Hepatocyte (in vitro differentiated cells): ENCODE measurements at regions not wholly inside any gene's neighbourhood (a gene's known extent, or its start where the extent isn't known, plus 50 kb on each side); places are given as distances from the start of the nearest gene placed in this dataset.

Source experiments
- DNase-seq: peaks from one replicate; pipeline ENCODE4 v3.0.0-alpha.2; 2016; ENCODE audit warnings: low spot score
- H2AFZ ChIP-seq: fragments of 200-600 bp; sonication (generic); 2 replicates; pipeline ENCODE4 v1.6.0; 2016; ENCODE audit warnings: antibody characterized with exemption, mild to moderate bottlenecking
- H3K27ac ChIP-seq: fragments of 200-600 bp; sonication (generic); 2 replicates; pipeline ENCODE4 v1.5.1; 2016; ENCODE audit warnings: mild to moderate bottlenecking
- H3K27me3 ChIP-seq: fragments of 200-600 bp; sonication (generic); 2 replicates; pipeline ENCODE4 v1.6.1; 2016
- H3K36me3 ChIP-seq: fragments of 200-600 bp; sonication (generic); replicated peaks from 2 replicates; pipeline ENCODE4 v1.5.1; 2016; ENCODE audit warnings: low read depth; ENCODE audit not compliant: insufficient read depth
- H3K4me1 ChIP-seq: fragments of 200-600 bp; sonication (generic); 2 replicates; pipeline ENCODE4 v1.5.1; 2016; ENCODE audit warnings: mild to moderate bottlenecking, moderate library complexity; ENCODE audit not compliant: insufficient read depth
- H3K4me2 ChIP-seq: fragments of 200-600 bp; sonication (generic); 2 replicates; pipeline ENCODE4 v1.6.0; 2016
- H3K4me3 ChIP-seq: fragments of 200-600 bp; sonication (generic); 2 replicates; pipeline ENCODE4 v1.5.1; 2016; ENCODE audit warnings: mild to moderate bottlenecking
- H3K79me2 ChIP-seq: fragments of 200-600 bp; sonication (generic); 2 replicates; pipeline ENCODE4 v1.6.0; 2017; ENCODE audit warnings: mild to moderate bottlenecking
- H3K9me2 ChIP-seq: fragments of 200-600 bp; sonication (generic); replicated peaks from 2 replicates; pipeline ENCODE4 v1.6.0; 2017; ENCODE audit warnings: mild to moderate bottlenecking; ENCODE audit not compliant: insufficient read depth
- H3K9me3 ChIP-seq: fragments of 200-600 bp; sonication (generic); 2 replicates; pipeline ENCODE4 v1.5.1; 2016; ENCODE audit warnings: low read depth, mild to moderate bottlenecking
- H4K20me1 ChIP-seq: fragments of 200-600 bp; sonication (generic); 2 replicates; pipeline ENCODE4 v1.6.0; 2016; ENCODE audit warnings: mild to moderate bottlenecking; ENCODE audit not compliant: insufficient read depth, poor library complexity, severe bottlenecking
- CTCF ChIP-seq: fragments of 200-600 bp; sonication (generic); IDR thresholded peaks from 2 replicates; pipeline ENCODE4 v1.5.1; 2016; ENCODE audit warnings: antibody characterized with exemption, mild to moderate bottlenecking; ENCODE audit not compliant: poor library complexity
- EZH2 ChIP-seq: fragments of 200-600 bp; sonication (generic); IDR thresholded peaks from 2 replicates; pipeline ENCODE4 v1.6.1; 2016; ENCODE audit warnings: antibody characterized with exemption, mild to moderate bottlenecking, borderline replicate concordance
- EZH2phosphoT487 ChIP-seq: fragments of 200-600 bp; sonication (generic); IDR thresholded peaks from one replicate; pipeline ENCODE4 v1.6.1; 2018; ENCODE audit warnings: antibody characterized with exemption, mild to moderate bottlenecking, low read depth, moderate library complexity; ENCODE audit not compliant: unreplicated experiment, severe bottlenecking
- WGBS: methylation state at CpG from one replicate; pipeline ENCODE4 v1.1.6; 2016; ENCODE audit warnings: low lambda C conversion rate; ENCODE audit errors: missing lambda C conversion rate; 5-methylcytosine and 5-hydroxymethylcytosine counted together

GRCh38 chr20:60300374-60300773 is 342.2 kb downstream of the CDH26 start:
- no peaks in the 10 kb centered on the region for H3K9me3 ChIP-seq
- no peak for TF ChIP-seq EZH2
- H3K36me3 ChIP-seq = no peaks in the 10 kb centered on the region
- no peak for DNase-seq
- WGBS = 65% methylated on average over 3 of the region's 3 CpGs
- H2AFZ ChIP-seq = no peak overlapping the region
- no peak overlapping the region for H3K27ac ChIP-seq
- H3K9me2 ChIP-seq = no peaks in the 10 kb centered on the region
- no peaks in the 10 kb centered on the region for H3K79me2 ChIP-seq
- H3K27me3 ChIP-seq = no peaks in the 10 kb centered on the region
- no peaks in the 10 kb centered on the region for H4K20me1 ChIP-seq
- H3K4me3 ChIP-seq = no peak overlapping the region
- H3K4me1 ChIP-seq = no peaks in the 10 kb centered on the region
- H3K4me2 ChIP-seq = no peak overlapping the region

- H3K27ac ChIP-seq = no peak overlapping the region
- no peak overlapping the region for H3K4me3 ChIP-seq
- H3K27me3 ChIP-seq = no peaks in the 10 kb centered on the region
- no peaks in the 10 kb centered on the region for H3K9me3 ChIP-seq
- H3K79me2 ChIP-seq = no peaks in the 10 kb centered on the region
- 73% methylated on average over 6 of the region's 6 CpGs for WGBS
- no peak overlapping the region for H3K4me2 ChIP-seq
- TF ChIP-seq EZH2 = no peak
- no peak for TF ChIP-seq CTCF
- H3K4me1 ChIP-seq = no peaks in the 10 kb centered on the region
- H4K20me1 ChIP-seq = no peaks in the 10 kb centered on the region
- no peak overlapping the region for H2AFZ ChIP-seq
- no peak for DNase-seq
- H3K36me3 ChIP-seq = no peaks in the 10 kb centered on the region
- H3K9me2 ChIP-seq = no peaks in the 10 kb centered on the region
Measured at GRCh38 chr20:60302875-60303274, 344.7 kb downstream of the CDH26 start.

- no peak overlapping the region for H2AFZ ChIP-seq
- H3K27me3 ChIP-seq = no peaks in the 10 kb centered on the region
- H3K4me1 ChIP-seq = no peaks in the 10 kb centered on the region
- H3K27ac ChIP-seq = no peak overlapping the region
- 87% methylated on average over 7 of the region's 7 CpGs for WGBS
- H3K36me3 ChIP-seq = no peaks in the 10 kb centered on the region
- H3K9me2 ChIP-seq = no peaks in the 10 kb centered on the region
- no peaks in the 10 kb centered on the region for H4K20me1 ChIP-seq
- DNase-seq = no peak
- H3K9me3 ChIP-seq = no peaks in the 10 kb centered on the region
- TF ChIP-seq EZH2phosphoT487 (no peak), CTCF (no peak), EZH2 (no peak)
- H3K4me3 ChIP-seq = no peak overlapping the region
- no peaks in the 10 kb centered on the region for H3K79me2 ChIP-seq
- no peak overlapping the region for H3K4me2 ChIP-seq
Measured at GRCh38 chr20:60304026-60304590, 345.9 kb downstream of the CDH26 start.

- TF ChIP-seq EZH2phosphoT487 = no peak
- no peak for TF ChIP-seq CTCF
- no peak for TF ChIP-seq EZH2
- Histone ChIP-seq H3K4me3 (no peak overlapping the region), H3K4me2 (no peak overlapping the region), H3K27ac (no peak overlapping the region), H3K27me3 (no peaks in the 10 kb centered on the region), H2AFZ (no peak overlapping the region), H3K4me1 (no peaks in the 10 kb centered on the region), H3K79me2 (no peaks in the 10 kb centered on the region), H4K20me1 (no peaks in the 10 kb centered on the region), H3K36me3 (no peaks in the 10 kb centered on the region), H3K9me2 (no peaks in the 10 kb centered on the region), H3K9me3 (no peaks in the 10 kb centered on the region)
- WGBS = 72% methylated on average over 4 of the region's 4 CpGs
- no peak for DNase-seq
Measured at GRCh38 chr20:60304931-60305330, 346.7 kb downstream of the CDH26 start.
